ENCODE measurements at regions not wholly inside any gene's neighbourhood (a gene's known extent, or its start where the extent isn't known, plus 50 kb on each side); places are given as distances from the start of the nearest gene placed in this dataset.

DNA sequence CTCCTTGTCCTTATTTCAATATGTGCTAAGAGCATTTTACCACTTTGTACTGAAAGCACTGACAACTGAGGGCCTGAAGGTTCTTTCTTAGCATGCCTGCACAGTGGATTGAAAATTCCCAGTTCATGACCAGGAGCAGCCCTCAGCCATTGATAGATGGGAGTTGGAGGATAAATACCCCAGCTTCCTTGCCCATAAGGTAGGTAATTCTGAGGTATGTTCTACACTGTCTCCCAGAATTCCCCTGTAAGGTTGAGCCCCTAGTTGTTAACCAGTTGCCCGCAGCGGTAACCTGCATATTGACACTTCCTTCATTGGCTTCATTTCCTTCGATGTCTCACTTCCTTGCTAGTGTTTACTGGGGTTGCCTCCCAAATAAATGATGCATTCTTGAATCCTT, 162.0 kb downstream of the CDC5L start:
- TF ChIP-seq CTCF (IDR thresholded peaks at IDR 0.05), result no peak
- TF ChIP-seq POLR2A (IDR thresholded peaks at IDR 0.05), result no peak
